Skeletal muscle tissue (tissue), 3 donors: ENCODE measurements at regions not wholly inside any gene's neighbourhood (a gene's known extent, or its start where the extent isn't known, plus 50 kb on each side); places are given as distances from the start of the nearest gene placed in this dataset.

Experiments
- H3K27ac ChIP-seq: one replicate; pipeline ENCODE4 v1.7.0; 2013; ENCODE audit warnings: mild to moderate bottlenecking, low read depth, low read length, inconsistent platforms
- H3K27me3 ChIP-seq, 3 donors: one replicate each; pipeline ENCODE4 v1.7.0; 2013; ENCODE audit warnings: low read length in 3 of 3; ENCODE audit not compliant: control insufficient read depth in 3 of 3, insufficient read depth in 3 of 3
- H3K36me3 ChIP-seq, 3 donors: one replicate each; pipeline ENCODE4 v1.7.0; 2013; ENCODE audit warnings: low read length in 3 of 3; ENCODE audit not compliant: control insufficient read depth in 3 of 3, insufficient read depth in 3 of 3
- H3K4me1 ChIP-seq, 3 donors: one replicate each; pipeline ENCODE4 v1.7.0; 2013; ENCODE audit warnings: low read length in 3 of 3, mild to moderate bottlenecking in 3 of 3; ENCODE audit not compliant: control insufficient read depth in 3 of 3, insufficient read depth in 3 of 3
- H3K4me3 ChIP-seq, 3 donors: one replicate each; pipeline ENCODE4 v1.7.0; 2013; ENCODE audit warnings: low read length in 3 of 3
- H3K9ac ChIP-seq, 3 donors: one replicate each; pipeline ENCODE4 v1.7.0; 2013; ENCODE audit warnings: low read length in 3 of 3, mild to moderate bottlenecking in 3 of 3, moderate library complexity in 2 of 3, low read depth in 1 of 3
- H3K9me3 ChIP-seq, 3 donors: one replicate each; pipeline ENCODE4 v1.7.0; 2013; ENCODE audit warnings: low read length in 3 of 3; ENCODE audit not compliant: control insufficient read depth in 3 of 3
- donor health status: Osteomylitis.

DNA sequence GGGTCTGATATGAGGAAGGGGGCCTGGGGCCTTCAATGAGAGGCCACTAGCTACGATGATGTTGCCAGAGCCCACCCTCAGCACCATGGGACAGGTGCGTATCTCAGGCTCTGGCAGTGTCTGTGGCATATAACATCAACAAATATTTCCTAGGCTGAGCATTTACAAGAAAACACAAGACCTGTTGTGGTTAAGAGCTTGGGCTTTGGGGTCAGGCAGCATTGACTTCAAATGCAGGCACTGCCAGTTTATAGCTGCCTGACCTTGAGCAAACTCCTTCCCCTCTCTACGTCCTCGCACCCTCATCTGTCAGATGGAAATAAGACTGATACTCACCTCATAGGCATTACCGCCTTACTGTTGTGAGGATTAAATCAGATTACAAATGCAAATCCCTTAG is 156.0 kb downstream of the KATNAL1 start:
- Histone ChIP-seq H3K27me3 (peaks cover 3 to 21% (median 21%) of the 10 kb centered on the region in 3 donors), H3K9ac (no peak overlapping the region), H3K4me3 (no peak overlapping the region), H3K9me3 (no peaks in the 10 kb centered on the region), H3K27ac (no peak overlapping the region), H3K4me1 (peaks cover 4 to 8% (median 5%) of the 10 kb centered on the region in 3 donors), H3K36me3 (no peaks in the 10 kb centered on the region)

DNA sequence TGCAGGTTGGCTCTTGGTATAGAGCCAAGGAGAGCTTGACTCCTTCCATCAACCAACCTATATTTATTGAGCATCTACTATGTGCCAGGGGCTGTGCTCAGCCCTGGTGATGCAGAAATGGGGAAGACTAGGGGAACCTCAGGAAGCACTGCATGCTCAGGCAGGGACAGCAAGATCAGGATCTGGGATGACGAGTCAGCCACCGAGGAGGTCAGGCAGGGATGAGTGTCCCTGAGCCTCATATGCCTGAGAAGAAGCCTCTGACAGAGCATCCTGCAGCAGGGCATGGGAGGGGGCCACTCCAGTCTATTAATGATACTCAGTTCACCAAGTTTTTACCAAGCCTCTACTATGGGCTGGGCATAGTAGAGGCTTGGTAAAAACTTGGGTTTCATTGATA is 158.1 kb downstream of the KATNAL1 start:
- Histone ChIP-seq H3K4me3 (no peak overlapping the region), H3K9ac (no peak overlapping the region), H3K36me3 (no peaks in the 10 kb centered on the region), H3K27ac (no peak overlapping the region), H3K27me3 (peaks cover 3 to 8% (median 8%) of the 10 kb centered on the region in 3 donors), H3K9me3 (no peaks in the 10 kb centered on the region), H3K4me1 (peaks cover 4 to 8% (median 5%) of the 10 kb centered on the region in 3 donors)

- Histone ChIP-seq H3K36me3 (no peaks in the 10 kb centered on the region), H3K9ac (no peak overlapping the region), H3K9me3 (peaks cover 0 to 3% (median 0%) of the 10 kb centered on the region in 3 donors), H3K27me3 (peaks cover 3 to 8% (median 3%) of the 10 kb centered on the region in 3 donors), H3K27ac (no peak overlapping the region), H3K4me1 (peaks cover 4 to 8% (median 5%) of the 10 kb centered on the region in 3 donors), H3K4me3 (no peak overlapping the region)
These were observed 158.6 kb downstream of the KATNAL1 start for GRCh38 chr13:30148786-30149185.

DNA sequence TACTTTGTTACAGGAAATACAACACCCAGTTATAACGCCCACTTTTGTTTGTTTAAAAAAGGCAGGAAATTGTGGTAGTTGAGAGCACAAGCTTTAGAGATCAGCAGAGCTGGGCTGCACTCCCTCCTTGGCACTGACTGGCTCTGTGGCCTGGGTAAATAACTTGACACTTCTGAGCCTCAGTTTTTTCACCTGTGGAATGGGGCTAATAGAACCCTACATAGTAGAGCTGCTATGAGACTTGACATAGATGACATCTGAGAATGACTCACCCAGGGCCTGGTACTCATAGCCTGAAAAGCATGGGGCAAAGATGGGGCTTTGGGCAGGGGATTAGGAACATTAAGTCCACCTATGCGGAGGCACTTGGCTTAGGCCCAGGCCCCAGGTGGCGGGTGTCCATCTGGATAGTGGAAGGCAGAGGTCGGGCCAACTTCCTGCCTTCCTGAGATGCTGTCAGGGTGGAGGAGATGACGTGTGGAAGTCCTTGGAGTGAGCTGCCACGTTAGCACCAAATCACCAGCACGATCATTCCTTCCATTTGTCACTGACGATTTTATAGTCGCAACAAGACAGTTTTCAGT is 159.1 kb downstream of the KATNAL1 start:
- Histone ChIP-seq H3K4me3 (no peak overlapping the region), H3K27me3 (peaks cover 0 to 10% (median 3%) of the 10 kb centered on the region in 3 donors), H3K4me1 (peaks cover 4 to 10% (median 5%) of the 10 kb centered on the region in 3 donors), H3K9ac (no peak overlapping the region), H3K9me3 (peaks cover 0 to 3% (median 0%) of the 10 kb centered on the region in 3 donors), H3K36me3 (no peaks in the 10 kb centered on the region), H3K27ac (no peak overlapping the region)

- Histone ChIP-seq H3K36me3 (no peaks in the 10 kb centered on the region), H3K9ac (no peak overlapping the region), H3K27ac (no peak overlapping the region), H3K4me3 (no peak overlapping the region), H3K4me1 (peaks cover 4 to 16% (median 13%) of the 10 kb centered on the region in 3 donors), H3K9me3 (peaks cover 0 to 3% (median 0%) of the 10 kb centered on the region in 3 donors), H3K27me3 (peaks cover 0 to 12% (median 0%) of the 10 kb centered on the region in 3 donors)
These were observed 159.9 kb downstream of the KATNAL1 start for GRCh38 chr13:30147421-30147820.

DNA sequence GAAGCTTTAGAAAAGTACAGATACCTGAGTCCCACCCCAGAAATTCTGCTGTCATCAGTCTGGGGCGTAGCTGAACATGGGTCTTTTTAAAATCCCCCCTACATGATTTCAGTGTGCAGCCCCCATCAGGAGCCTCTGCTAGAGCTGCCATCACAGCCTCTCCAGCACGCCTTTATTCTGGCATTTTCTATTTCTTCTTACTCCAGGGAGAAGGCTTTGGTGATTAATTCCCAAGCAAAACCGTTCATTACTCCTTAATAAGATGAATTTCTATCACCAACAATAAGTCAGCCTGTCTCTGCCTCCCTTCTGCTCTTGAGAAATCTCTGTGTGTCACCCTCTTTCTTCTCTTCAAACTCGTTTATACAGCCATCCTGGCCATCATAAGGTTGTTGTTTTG is 160.3 kb downstream of the KATNAL1 start:
- Histone ChIP-seq H3K4me1 (peaks cover 4 to 16% (median 14%) of the 10 kb centered on the region in 3 donors), H3K36me3 (no peaks in the 10 kb centered on the region), H3K4me3 (no peak overlapping the region), H3K9ac (no peak overlapping the region), H3K27me3 (peaks cover 0 to 10% (median 0%) of the 10 kb centered on the region in 3 donors), H3K9me3 (peaks cover 0 to 3% (median 0%) of the 10 kb centered on the region in 3 donors), H3K27ac (no peak overlapping the region)

DNA sequence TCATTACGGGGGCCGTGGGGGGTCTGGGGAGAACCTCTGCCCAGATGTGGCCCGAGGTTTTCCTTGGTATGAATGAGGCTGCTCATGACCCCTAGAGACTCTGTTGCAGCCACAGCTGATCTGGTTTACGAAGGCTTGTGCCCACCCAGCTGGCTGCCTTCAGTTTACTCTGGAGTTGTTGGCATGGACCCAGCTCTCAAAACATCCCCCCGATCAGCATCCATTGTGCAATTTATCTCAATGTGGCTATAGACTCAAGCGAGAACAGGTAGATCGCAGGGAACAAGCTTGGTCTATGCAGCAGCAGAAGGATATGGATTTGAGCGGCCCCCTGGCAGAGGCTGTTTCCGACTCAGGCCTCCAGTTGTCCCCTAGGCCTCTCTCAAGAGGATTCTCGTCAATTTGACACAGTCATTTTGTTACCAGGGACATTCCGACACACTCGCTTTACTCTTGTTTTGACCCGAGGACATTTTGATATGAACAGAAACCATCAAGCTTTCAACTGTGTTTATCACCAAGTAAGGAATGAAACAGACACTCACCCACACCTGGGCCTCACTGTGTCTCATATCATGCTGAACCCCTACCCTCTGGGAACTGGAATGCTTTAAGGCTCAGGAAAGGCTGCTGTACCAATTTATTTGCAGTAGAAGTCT is 161.5 kb downstream of the KATNAL1 start:
- Histone ChIP-seq H3K36me3 (no peaks in the 10 kb centered on the region), H3K27ac (no peak overlapping the region), H3K9ac (no peak overlapping the region), H3K4me1 (peaks cover 4 to 16% (median 14%) of the 10 kb centered on the region in 3 donors), H3K9me3 (peaks cover 0 to 3% (median 0%) of the 10 kb centered on the region in 3 donors), H3K27me3 (peaks cover 0 to 10% (median 0%) of the 10 kb centered on the region in 3 donors), H3K4me3 (no peak overlapping the region)

DNA sequence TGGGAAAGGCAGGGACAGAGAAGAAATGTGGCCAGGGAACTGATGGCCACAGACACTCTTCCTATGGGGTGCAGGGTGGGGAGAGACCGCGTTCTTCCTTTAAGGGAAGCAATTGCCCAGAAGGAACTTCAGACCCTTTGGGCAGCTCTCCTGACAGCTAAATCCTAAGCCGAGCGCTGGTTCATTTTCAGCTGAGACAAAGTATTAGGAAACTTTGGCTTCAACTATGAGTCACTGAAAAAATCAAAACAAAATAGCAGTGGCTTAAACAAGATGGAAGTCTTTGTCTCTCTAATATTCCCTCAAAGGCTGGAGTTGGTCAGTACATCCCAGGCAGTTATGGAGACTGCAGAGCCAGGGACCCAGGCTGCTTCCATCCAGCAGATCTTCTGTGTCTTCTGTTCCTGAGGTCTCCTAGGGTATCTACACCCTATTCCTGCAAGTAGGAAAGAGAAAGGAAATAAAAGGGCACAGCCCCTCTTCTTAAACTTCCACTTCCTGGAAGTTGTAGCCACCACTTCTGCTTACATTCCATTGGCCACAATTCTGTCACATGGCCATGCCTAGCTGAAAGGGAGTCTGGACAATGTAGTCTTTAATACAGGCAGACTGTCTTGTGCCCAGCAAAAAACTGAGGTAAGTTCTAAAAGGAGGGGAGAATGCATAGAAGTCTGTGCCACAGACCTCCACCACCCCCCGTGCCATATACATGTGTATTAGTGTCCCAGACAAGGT is 163.5 kb downstream of the KATNAL1 start:
- H3K27ac ChIP-seq: no peak overlapping the region
- peaks cover 0 to 9% (median 5%) of the 10 kb centered on the region in 3 donors for H3K27me3 ChIP-seq
- H3K36me3 ChIP-seq: no peaks in the 10 kb centered on the region
- H3K9me3 ChIP-seq: peaks cover 0 to 3% (median 0%) of the 10 kb centered on the region in 3 donors
- H3K9ac ChIP-seq: no peak overlapping the region
- H3K4me1 ChIP-seq: peaks cover 2 to 14% (median 14%) of the 10 kb centered on the region in 3 donors
- no peak overlapping the region for H3K4me3 ChIP-seq

GRCh38 chr13:30142486-30143211 is 164.7 kb downstream of the KATNAL1 start:
- Histone ChIP-seq H3K4me3 (no peak overlapping the region), H3K27me3 (peaks cover 0 to 6% (median 5%) of the 10 kb centered on the region in 3 donors), H3K4me1 (peaks cover 0 to 9% (median 8%) of the 10 kb centered on the region in 3 donors), H3K9ac (no peak overlapping the region), H3K9me3 (peaks cover 0 to 3% (median 0%) of the 10 kb centered on the region in 3 donors), H3K27ac (no peak overlapping the region), H3K36me3 (no peaks in the 10 kb centered on the region)
